GM12878 (cell line): ENCODE measurements at regions not wholly inside any gene's neighbourhood (a gene's known extent, or its start where the extent isn't known, plus 50 kb on each side); places are given as distances from the start of the nearest gene placed in this dataset.

ENCODE experiments used
- ATAC-seq: fragments of 200-7000 bp; cut with Tn5 transposase; 3 replicates; pipeline ENCODE4 v1.9.1; 2020; ENCODE audit warnings: mild to moderate bottlenecking, moderate library complexity
- BruUV-seq: library from RNA; stranded (reverse); fragments of 400-500 nt; replicated peaks from 2 replicates; lab custom pipeline; 2021; lab: Mats Ljungman, UMichigan
- CTCF ChIA-PET: fragments of 300-600 bp; sonication (Branson Sonifier 250); formaldehyde crosslinking; extraction: SDS; loops from one replicate; lab custom pipeline; 2021; ENCODE audit warnings: inconsistent platforms; lab: Yijun Ruan, JAX
- POLR2A ChIA-PET: fragments of 350-600 bp; formaldehyde crosslinking; extraction: SDS; loops from one replicate; lab custom pipeline; 2021; ENCODE audit warnings: inconsistent platforms; lab: Charles Lee
- RAD21 ChIA-PET: fragments of 300-600 bp; sonication (Branson Sonifier 250); formaldehyde crosslinking; loops from one replicate; lab custom pipeline; 2023; ENCODE audit warnings: antibody characterized with exemption; ENCODE audit not compliant: unreplicated experiment; lab: Charles Lee
- SMC1A ChIA-PET: fragments of 300-600 bp; sonication (Branson Sonifier 250); formaldehyde crosslinking; loops from one replicate; lab custom pipeline; 2023; ENCODE audit not compliant: unreplicated experiment, uncharacterized antibody; lab: Charles Lee
- DNase-seq: peaks from one replicate; pipeline ENCODE4 v3.0.0-alpha.2; 2011; ENCODE audit warnings: low read depth, low spot score
- FAIRE-seq: peaks from 3 replicates; lab custom pipeline; 2011; peaks lifted over from hg19 to GRCh38; lab: Jason Lieb, UNC
- H2AFZ ChIP-seq: 2 replicates; pipeline ENCODE4 v1.6.0; 2011; ENCODE audit warnings: low read depth, low read length, control low read depth; ENCODE audit not compliant: control insufficient read depth
- H3K27ac ChIP-seq: 2 replicates; pipeline ENCODE4 v1.5.1; 2011; ENCODE audit warnings: control low read depth; ENCODE audit not compliant: control insufficient read depth, insufficient read depth
- H3K27me3 ChIP-seq, 2 experiments: replicated peaks in 1 of 2; 2 replicates each; pipeline versions ENCODE4 v1.6.0 to v1.6.1; 2011; ENCODE audit warnings: low read length in 1 of 2; ENCODE audit not compliant: control insufficient read depth in 2 of 2, insufficient read depth in 2 of 2
- H3K36me3 ChIP-seq, 2 experiments: 2 replicates each; pipeline ENCODE4 v1.5.1; 2011; ENCODE audit warnings: low read length in 1 of 2; ENCODE audit not compliant: control insufficient read depth in 2 of 2, insufficient read depth in 2 of 2
- H3K4me1 ChIP-seq: 2 replicates; pipeline ENCODE4 v1.6.1; 2011; ENCODE audit warnings: mild to moderate bottlenecking, low read length, moderate library complexity, mixed read lengths; ENCODE audit not compliant: control insufficient read depth, insufficient read depth
- H3K4me2 ChIP-seq: 2 replicates; pipeline ENCODE4 v1.6.0; 2011; ENCODE audit warnings: control low read depth; ENCODE audit not compliant: control insufficient read depth, insufficient read depth
- H3K4me3 ChIP-seq: fragments of 200-600 bp; sonication (generic); 2 replicates; pipeline ENCODE4 v1.5.1; 2016
- H3K79me2 ChIP-seq: 2 replicates; pipeline ENCODE4 v1.6.0; 2011; ENCODE audit warnings: low read length; ENCODE audit not compliant: control insufficient read depth, insufficient read depth
- H3K9ac ChIP-seq: 2 replicates; pipeline ENCODE4 v1.8.0; 2011; ENCODE audit warnings: low read length, control low read depth, mixed read lengths; ENCODE audit not compliant: control insufficient read depth, insufficient read depth
- H3K9me3 ChIP-seq: replicated peaks from 3 replicates; pipeline ENCODE4 v1.5.1; 2011; ENCODE audit warnings: mild to moderate bottlenecking, low read length; ENCODE audit not compliant: control insufficient read depth, insufficient read depth
- H4K20me1 ChIP-seq: 2 replicates; pipeline ENCODE4 v1.6.0; 2011; ENCODE audit not compliant: control insufficient read depth, insufficient read depth
- ATF2 ChIP-seq: IDR thresholded peaks from 2 replicates; pipeline ENCODE4 v1.6.1; 2012; ENCODE audit warnings: low read length, inconsistent platforms
- BMI1 ChIP-seq: fragments of 450-650 bp; IDR thresholded peaks from 2 replicates; pipeline ENCODE4 v1.6.1; 2016; ENCODE audit warnings: mild to moderate bottlenecking, moderate library complexity, borderline replicate concordance
- GATAD2B ChIP-seq: fragments of 450-650 bp; conservative IDR thresholded peaks from 2 replicates; pipeline ENCODE4 v1.6.1; 2017; ENCODE audit warnings: low read depth, mild to moderate bottlenecking, moderate library complexity
- NRF1 ChIP-seq: conservative IDR thresholded peaks from 2 replicates; pipeline ENCODE4 v1.6.1; 2011; ENCODE audit warnings: mild to moderate bottlenecking, low read depth, low read length, improper control_type of control experiment
- PML ChIP-seq: IDR thresholded peaks from 2 replicates; pipeline ENCODE4 v1.6.1; 2012; ENCODE audit warnings: low read length, inconsistent platforms
- POU2F2 ChIP-seq: IDR thresholded peaks from 3 replicates; pipeline ENCODE4 v1.6.1; 2011; ENCODE audit warnings: low read depth, mild to moderate bottlenecking, low read length, borderline replicate concordance
- RELA ChIP-seq: fragments of 450-650 bp; IDR thresholded peaks from 2 replicates; pipeline ENCODE4 v1.8.0; 2014; ENCODE audit warnings: borderline replicate concordance; ENCODE audit not compliant: partially characterized antibody
- SP1 ChIP-seq: IDR thresholded peaks from one replicate; pipeline ENCODE4 v1.6.1; 2011; ENCODE audit warnings: low read depth, low read length
- WGBS: methylation state at CpG from one replicate; pipeline ENCODE4 v1.1.6; 2016; ENCODE audit warnings: low lambda C conversion rate; ENCODE audit not compliant: insufficient replicate concordance, insufficient coverage; ENCODE audit errors: missing lambda C conversion rate; 5-methylcytosine and 5-hydroxymethylcytosine counted together
- in situ Hi-C: fragments of 300-500 bp; cut with MboI; formaldehyde crosslinking; loops from 9 replicates; pipeline ENCODE4 v1.14.3; 2018; ENCODE audit warnings: mixed read lengths
- intact Hi-C: fragments of 100-400 bp; cut with micrococcal nuclease; formaldehyde crosslinking; loops from one replicate; pipeline ENCODE4 v1.14.2; 2022; ENCODE audit not compliant: unreplicated experiment
- TF ChIP-seq, protein P1 (sequence below): fragments of 450-650 bp; IDR thresholded peaks from 2 replicates; pipeline ENCODE4 v1.6.1; 2016; ENCODE audit warnings: mild to moderate bottlenecking
- TF ChIP-seq, protein P2 (sequence below): fragments of 450-650 bp; conservative IDR thresholded peaks from 2 replicates; pipeline ENCODE4 v1.6.1; 2017; ENCODE audit warnings: mild to moderate bottlenecking, moderate library complexity

DNA sequence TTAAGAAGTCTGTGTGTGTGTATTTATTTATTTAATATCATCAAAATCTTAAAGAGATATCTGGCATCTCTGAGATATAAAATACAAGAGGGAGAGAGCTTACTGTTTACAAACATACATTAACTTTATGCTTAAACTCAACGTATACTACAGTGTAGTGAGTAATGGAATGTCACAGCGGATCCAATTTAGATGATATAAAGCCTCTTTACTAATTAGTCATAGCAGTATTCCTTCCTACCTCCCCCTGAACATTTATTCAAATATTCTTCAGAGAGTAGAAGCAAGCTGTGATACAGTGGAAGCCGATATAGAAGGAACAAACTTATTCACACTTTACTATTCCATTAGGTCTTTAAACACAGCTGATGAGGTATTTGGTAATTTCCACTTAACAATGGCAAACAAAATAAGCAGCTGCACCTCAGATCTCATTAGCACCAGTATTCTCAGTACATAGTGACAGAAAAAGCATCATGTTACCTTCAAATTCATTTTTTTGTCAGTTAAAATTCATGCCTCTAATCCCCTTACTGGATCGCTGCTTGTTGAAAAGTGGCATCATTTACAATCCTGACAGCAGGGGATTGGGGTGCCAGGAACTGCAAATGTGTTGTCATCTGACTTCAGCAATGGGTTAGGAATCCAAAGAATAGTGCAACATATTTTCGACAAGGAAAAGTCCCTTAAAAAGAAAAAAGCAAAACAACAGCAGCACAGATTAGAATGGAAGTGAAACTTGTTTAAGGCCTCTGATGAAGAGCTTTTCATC is 658.7 kb upstream of the EPHA5 start:
- CTCF ChIA-PET, result no interaction called here
- no peak overlapping the region for H3K9ac ChIP-seq
- no peak overlapping the region for H3K27ac ChIP-seq
- in situ Hi-C loops, result no loop called here
- no peaks in the 10 kb centered on the region for H3K36me3 ChIP-seq
- H3K4me1 ChIP-seq, result no peaks in the 10 kb centered on the region
- no peaks in the 10 kb centered on the region for H3K79me2 ChIP-seq
- no TSS peak for BruUV-seq
- ATAC-seq (no peak), DNase-seq (no peak), FAIRE-seq (no peak)
- no peak overlapping the region for H3K4me3 ChIP-seq
- intact Hi-C loops, result no loop called here
- no peak overlapping the region for H2AFZ ChIP-seq
- H3K27me3 ChIP-seq, result no peaks in the 10 kb centered on the region
- SMC1A ChIA-PET, result no interaction called here
- no peak overlapping the region for H3K4me2 ChIP-seq
- no peaks in the 10 kb centered on the region for H3K9me3 ChIP-seq
- 9% methylated on average over 5 of the region's 5 CpGs for WGBS
- POLR2A ChIA-PET, result no interaction called here
- RAD21 ChIA-PET, result no interaction called here
- TF ChIP-seq RELA, result no peak
- TF ChIP-seq, protein P1, sequence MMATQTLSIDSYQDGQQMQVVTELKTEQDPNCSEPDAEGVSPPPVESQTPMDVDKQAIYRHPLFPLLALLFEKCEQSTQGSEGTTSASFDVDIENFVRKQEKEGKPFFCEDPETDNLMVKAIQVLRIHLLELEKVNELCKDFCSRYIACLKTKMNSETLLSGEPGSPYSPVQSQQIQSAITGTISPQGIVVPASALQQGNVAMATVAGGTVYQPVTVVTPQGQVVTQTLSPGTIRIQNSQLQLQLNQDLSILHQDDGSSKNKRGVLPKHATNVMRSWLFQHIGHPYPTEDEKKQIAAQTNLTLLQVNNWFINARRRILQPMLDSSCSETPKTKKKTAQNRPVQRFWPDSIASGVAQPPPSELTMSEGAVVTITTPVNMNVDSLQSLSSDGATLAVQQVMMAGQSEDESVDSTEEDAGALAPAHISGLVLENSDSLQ, result no peak
- no peaks in the 10 kb centered on the region for H4K20me1 ChIP-seq

- H3K27ac ChIP-seq, result no peak overlapping the region
- ChIA-PET RAD21 (no interaction called here), SMC1A (no interaction called here), CTCF (no interaction called here), POLR2A (no interaction called here)
- no TSS peak for BruUV-seq
- H3K27me3 ChIP-seq, result no peaks in the 10 kb centered on the region
- no peak overlapping the region for H3K4me3 ChIP-seq
- no peak for DNase-seq
- H3K79me2 ChIP-seq, result no peaks in the 10 kb centered on the region
- no peak for FAIRE-seq
- in situ Hi-C loops (no loop called here), intact Hi-C loops (no loop called here)
- no peaks in the 10 kb centered on the region for H4K20me1 ChIP-seq
- H3K4me2 ChIP-seq, result no peak overlapping the region
- H3K9me3 ChIP-seq, result no peaks in the 10 kb centered on the region
- H2AFZ ChIP-seq, result no peak overlapping the region
- no peaks in the 10 kb centered on the region for H3K36me3 ChIP-seq
- H3K9ac ChIP-seq, result no peak overlapping the region
- 3% methylated on average over 3 of the region's 3 CpGs for WGBS
- no peak for ATAC-seq
- no peaks in the 10 kb centered on the region for H3K4me1 ChIP-seq
- TF ChIP-seq ATF2, result no peak
- no peak for TF ChIP-seq BMI1
- no peak for TF ChIP-seq PML
- TF ChIP-seq, protein P2, sequence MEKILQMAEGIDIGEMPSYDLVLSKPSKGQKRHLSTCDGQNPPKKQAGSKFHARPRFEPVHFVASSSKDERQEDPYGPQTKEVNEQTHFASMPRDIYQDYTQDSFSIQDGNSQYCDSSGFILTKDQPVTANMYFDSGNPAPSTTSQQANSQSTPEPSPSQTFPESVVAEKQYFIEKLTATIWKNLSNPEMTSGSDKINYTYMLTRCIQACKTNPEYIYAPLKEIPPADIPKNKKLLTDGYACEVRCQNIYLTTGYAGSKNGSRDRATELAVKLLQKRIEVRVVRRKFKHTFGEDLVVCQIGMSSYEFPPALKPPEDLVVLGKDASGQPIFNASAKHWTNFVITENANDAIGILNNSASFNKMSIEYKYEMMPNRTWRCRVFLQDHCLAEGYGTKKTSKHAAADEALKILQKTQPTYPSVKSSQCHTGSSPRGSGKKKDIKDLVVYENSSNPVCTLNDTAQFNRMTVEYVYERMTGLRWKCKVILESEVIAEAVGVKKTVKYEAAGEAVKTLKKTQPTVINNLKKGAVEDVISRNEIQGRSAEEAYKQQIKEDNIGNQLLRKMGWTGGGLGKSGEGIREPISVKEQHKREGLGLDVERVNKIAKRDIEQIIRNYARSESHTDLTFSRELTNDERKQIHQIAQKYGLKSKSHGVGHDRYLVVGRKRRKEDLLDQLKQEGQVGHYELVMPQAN, result no peak
- TF ChIP-seq SP1, result no peak
- no peak for TF ChIP-seq GATAD2B
- no peak for TF ChIP-seq POU2F2
- TF ChIP-seq NRF1, result no peak
Measured at GRCh38 chr4:66307641-66308438, 637.6 kb upstream of the EPHA5 start.
